GM19025 (cell line): ENCODE measurements at regions not wholly inside any gene's neighbourhood (a gene's known extent, or its start where the extent isn't known, plus 50 kb on each side); places are given as distances from the start of the nearest gene placed in this dataset.
A peak's percentile ranks its signal among the peaks of the same experiment; 100 is the strongest.

Source experiments
- ATAC-seq: cut with Tn5 transposase; IDR thresholded peaks from one replicate; pipeline ENCODE4 v1.9.1; 2021; ENCODE audit warnings: mild to moderate bottlenecking, low read depth, moderate library complexity; ENCODE audit not compliant: unreplicated experiment

GRCh38 chr17:77306790-77307478 lies 166.2 kb downstream of the SEC14L1 start:
- no peak for ATAC-seq

DNA sequence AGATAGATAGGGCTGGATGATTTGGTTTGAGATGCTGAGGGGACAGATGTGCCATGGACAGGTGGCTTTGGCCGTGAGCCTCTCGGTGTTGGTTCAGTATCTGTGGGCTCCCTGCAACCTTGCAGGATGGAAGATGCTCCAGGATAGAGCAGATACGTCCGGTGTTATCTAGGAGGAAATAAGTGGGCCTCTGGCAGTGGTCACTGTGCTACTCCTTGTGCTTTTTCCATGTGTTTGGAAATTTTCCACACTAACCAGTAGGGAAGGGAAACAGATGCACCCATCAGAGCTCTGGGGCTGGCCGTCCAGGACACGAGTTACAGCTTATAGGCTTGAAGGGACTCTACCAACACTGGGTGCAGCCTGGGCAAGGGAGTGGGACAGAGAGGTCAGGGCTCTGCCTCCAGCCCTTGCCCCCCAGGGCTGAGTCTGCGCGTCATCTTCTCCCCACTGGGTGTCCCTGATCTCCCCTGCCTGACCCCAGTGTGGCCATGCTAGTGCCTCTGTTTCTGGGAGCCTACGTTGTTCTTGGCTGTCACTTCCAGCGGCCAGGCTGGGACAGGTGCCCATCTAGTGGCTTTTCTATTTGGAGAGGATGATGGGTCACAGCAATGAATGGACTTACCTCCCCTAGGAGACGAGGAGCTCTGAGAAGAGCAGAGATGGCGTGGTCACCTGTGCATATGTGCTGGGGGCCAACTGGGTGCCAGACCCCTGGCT lies 166.9 kb downstream of the SEC14L1 start:
- ATAC-seq, result no peak

GRCh38 chr17:77308861-77309726 lies 168.3 kb downstream of the SEC14L1 start:
- no peak for ATAC-seq

DNA sequence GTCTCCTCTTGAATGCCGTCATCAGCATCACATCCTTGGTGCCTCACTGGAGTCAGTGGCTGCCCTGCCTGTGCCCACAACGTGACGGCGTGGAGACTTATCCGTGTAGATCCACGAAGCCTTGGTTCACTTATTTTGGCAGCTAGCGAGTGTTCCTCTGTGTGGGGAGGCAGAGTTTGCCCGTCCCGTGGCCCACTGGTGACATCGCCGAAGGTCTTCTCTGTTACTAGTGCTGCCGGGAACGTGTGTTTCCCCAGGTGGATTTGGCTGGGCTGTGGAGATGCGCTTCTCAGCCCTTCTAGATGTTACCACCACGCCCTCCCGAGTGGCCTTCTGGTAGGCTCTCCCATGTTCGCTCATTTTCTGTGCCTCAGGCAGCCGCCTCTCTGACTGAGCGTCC lies 169.6 kb downstream of the SEC14L1 start:
- no peak for ATAC-seq

- no peak for ATAC-seq
These were observed 170.7 kb downstream of the SEC14L1 start for GRCh38 chr17:77311371-77311981.

GRCh38 chr17:77312061-77312701 lies 171.4 kb downstream of the SEC14L1 start:
- ATAC-seq, result no peak

DNA sequence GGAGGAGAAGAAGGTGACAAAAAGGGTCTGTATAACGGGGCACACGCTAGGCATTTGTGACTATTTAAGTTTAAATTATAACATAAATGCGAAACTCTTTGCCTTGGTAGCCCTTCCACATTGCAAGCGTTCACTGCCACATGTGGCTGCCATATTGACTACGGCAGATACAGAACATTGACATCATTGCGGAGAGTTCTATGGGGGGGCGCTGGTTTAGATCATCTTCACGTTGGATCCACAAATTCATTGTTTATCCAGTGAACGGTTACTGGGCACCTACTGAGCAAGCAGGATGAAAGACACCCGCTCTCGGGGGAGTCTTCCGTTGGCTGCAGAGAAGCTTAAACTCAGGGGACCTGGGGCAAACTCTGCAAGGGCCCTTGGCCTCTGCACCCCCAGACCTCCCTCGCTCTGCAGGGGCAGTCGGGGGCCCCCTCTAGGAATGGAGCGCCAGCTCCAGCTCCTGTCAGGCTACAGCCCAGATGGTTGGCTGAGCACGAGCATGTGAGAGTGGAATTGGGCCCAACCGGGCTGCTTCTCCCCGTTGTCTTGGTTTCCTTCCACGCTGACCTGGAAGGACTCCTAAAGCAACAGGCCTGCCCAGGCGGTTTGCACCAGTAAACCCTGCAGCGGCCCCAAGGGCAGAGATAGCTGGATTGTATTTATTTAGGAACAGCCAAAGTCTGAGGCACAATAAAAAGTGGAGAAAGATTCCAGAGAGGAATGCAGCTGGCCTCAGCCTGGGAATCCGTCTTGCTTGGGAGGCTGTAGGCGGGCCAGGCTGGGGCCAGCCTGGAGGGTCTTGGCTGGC lies 172.2 kb downstream of the SEC14L1 start:
- no peak for ATAC-seq

DNA sequence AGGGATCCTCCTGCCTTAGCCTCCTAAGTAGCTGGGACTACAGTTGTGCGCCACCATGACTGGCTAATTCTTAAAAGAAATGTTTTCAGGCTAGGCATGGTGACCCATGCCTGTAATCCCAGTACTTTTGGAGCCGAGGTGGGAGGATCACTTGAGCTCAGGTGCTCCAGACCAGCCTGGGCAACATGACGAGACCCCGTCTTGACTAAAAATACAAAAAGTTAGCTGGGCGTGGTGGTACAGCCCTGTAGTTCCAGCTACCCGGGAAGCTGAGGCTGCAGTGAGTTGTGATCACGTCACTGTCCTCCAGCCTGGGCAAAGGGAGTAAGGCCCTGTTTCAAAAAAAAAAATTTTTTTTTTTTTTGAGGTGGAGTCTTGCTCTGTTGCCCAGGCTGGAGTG lies 173.1 kb downstream of the SEC14L1 start:
- ATAC-seq, result no peak

GRCh38 chr17:77314601-77315000 lies 173.8 kb downstream of the SEC14L1 start:
- ATAC-seq, result no peak

DNA sequence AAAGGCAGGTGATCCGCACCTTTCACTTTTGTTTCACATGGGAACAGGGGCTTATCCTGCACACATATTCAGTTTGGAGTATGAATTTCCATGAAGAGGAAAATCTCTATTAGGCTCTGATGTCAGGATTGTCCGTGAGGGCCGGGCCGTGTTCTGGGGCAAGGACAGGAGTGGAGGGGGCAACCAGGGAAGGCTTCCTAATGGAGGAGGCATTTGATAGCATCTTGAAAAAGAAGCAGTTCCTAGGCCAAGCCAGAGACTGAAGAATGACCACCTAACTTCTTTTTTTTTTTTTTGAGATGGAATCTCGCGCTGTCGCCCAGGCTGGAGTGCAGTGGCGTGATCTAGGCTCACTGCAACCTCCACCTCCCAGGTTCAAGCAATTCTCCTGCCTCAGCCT lies 174.2 kb downstream of the SEC14L1 start:
- no peak for ATAC-seq

DNA sequence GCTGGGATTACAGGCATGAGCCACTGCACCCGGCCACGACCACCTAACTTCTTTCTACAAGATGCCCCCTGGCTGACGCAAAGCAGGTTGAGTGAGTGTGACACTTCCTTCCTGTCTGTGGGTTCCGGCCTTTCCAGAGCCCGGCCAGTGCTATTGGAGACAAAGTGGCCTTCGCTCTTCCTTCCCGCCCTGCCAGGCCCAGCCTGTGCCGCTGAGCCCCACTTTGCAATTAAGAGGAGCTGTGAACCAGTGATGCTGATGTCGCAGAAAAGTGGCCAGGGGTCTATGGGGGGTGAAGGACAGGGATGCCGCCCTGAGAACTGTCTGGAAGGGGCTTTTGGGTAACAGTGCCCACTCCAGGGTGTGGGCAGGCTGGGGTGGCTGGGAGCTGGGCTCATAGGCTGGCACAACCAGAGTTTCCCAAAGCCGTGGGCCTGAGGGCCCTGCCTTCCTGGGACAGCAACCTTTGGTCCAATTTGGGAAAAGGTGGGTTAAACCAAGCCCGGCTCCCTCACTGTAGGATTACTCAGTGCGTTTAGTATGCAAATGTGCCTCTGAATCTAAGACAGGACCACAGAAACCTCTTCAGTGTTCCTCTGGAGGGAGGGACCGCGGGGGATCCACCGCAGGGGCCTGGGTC lies 174.9 kb downstream of the SEC14L1 start:
- ATAC-seq, result no peak

DNA sequence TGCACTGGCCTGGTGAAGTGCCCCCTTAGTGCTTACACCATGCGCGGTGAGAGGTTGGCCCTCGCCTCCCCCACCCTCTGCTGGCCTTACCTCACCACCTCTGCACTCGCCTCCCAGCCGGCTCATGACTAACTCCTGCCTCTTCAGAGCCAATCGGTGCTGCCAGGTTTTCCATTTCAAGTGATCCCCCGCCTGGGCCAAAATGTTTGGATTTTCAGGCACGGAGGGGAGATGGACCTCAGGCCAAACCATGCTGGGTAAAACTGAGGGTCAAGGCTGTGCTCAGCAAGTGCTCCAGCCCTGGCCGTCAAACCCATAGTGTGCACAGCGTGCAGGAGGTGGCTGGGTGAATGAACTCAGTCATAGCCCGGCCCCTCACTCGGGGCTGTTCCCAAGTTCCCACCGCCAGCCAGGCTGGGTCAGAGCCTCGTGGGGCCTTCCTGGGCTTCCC lies 175.4 kb downstream of the SEC14L1 start:
- no peak for ATAC-seq

DNA sequence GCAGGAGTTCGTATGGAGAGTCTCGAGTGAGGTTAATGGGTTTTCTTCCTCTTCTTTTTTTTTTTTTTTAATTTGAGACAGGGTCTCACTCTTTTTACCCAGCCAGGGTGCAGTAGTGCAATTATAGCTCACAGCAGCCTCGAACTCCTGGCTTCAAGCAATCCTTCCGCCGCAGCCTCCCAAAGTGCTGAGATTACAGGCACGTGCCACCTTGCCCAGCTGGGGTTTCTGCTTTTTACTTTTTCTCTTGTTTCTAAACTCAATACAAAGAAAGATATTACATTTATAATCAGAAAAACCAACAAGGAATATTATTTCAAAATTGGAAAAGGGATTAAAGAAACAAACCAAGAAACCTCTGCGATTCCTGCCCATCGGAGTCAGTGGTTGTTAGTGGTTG lies 175.9 kb downstream of the SEC14L1 start:
- ATAC-seq, result no peak

DNA sequence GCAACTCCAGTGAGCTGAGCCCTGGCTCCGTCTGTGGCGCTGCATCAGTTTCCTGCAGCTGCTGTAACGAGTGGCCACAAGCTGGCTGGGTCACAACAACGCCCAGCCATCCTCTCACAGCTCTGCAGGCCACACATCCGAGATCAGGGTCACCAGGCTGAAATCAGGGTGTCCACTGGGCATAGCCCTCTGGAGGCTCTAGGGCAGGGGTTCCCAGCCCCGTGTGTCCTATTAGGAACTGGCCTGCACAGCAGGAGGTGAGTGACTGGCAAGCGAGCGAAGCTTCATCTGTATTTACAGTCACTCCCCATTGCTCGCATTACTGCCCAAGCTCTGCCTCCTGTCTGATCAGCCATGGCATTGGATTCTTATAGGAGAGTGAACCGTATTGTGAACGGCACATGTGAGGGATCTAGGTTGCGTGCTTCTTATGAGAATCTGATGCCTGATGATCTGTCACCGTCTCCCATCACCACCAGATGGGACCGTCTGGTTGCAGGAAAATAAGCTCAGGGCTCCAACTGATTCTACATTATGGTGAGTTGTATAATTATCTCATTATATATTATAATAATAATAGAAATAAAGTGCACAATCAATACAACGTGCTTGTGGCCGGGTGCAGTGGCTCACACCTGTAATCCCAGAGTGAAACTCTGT lies 176.5 kb downstream of the SEC14L1 start:
- ATAC-seq, result no peak

- no peak for ATAC-seq
These were observed 177.3 kb downstream of the SEC14L1 start for GRCh38 chr17:77318021-77318420.

GRCh38 chr17:77318491-77319210 lies 177.9 kb downstream of the SEC14L1 start:
- no peak for ATAC-seq

- peak; percentile 29 for ATAC-seq
These were observed 178.7 kb downstream of the SEC14L1 start for GRCh38 chr17:77319211-77320043.
